ENCODE measurements at regions not wholly inside any gene's neighbourhood (a gene's known extent, or its start where the extent isn't known, plus 50 kb on each side); places are given as distances from the start of the nearest gene placed in this dataset.

DNA sequence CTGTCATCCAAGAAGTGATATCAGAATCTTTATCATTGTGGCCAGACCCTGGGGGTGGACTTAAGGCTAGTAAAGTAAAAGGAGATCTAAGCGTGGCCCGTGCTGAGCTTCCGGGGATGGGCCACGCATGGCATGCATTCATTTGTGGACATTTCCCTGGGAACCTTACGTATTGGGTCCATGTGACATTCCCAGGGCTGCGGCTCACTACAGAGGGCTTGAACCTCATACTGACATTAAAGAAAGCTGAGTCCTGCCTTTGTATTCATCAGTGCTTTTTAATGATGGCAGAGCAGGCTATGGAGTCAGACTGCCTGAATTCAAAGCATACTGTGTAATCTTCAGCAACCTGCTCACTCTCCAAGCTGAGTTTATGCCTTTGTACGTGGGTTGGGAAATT, 152.2 kb upstream of the AFDN start:
- DNase-seq (ENCODE audit: low read depth, low spot score): no peak

DNA sequence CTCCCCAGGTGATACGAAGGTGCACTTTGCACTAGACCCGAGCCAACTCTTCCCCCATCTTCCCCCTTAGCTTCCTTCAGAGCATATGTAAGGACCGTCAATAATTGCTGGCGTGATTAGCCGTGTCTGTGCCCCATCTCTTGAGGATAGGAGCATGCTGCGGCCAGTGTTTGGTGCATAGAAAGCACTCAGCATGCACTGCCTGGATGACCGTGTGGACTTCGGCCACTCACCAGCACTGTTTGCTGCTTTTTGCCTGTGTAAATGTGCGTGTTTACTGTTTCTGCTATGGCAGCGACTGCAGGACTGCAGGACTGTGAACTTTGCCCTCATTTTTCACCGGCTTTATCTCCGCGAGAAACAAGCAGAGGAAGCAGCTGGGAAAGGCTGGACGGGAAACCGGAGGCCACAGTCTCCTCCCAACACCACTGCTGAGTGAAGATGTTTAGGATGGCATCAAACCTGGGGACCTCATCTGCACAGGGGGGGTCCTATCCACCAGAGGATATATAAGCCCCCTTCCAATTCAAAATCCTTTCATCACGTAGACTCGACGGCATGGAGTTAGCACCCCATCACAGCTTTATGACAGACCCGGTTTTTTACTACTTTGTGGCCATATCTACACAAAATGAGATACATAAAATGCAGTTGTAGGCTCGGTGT, 150.6 kb upstream of the AFDN start:
- DNase-seq (ENCODE audit: low read depth, low spot score): no peak

DNA sequence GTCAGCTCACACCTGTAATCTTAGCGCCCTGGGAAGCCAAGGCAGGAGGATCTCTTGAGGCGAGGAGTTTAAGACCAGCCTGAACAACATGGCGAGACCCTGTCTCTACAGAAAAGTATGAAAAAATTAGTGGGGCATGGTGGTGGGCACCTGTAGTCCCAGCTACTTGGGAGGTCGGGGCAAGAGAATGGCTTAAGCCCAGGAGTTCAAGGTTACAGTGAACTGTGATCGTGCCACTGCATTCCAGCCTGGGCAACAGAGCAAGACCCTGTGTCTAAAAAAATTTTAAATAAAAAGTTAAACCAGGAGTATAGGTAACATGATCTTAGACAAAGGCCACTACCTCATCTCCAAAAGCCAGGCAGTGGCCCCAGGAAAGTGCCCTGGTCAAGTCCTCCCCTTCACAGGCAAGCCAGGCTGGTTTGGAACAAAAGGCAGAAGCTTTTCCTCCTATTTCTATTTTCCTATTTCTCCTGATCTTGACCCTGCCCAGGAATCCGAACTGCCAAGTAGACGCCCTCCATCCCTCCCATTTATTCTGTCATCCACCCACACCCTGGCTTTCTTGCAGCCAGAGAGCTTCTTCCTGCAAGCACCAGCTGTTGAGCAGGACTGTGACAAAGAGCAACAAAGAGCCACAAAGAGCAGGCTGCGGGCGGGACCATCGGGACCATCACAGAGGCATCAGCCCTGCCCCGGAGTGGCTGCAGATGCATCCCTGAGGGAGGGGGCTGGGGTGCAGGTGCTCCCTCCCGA, 149.9 kb upstream of the AFDN start:
- DNase-seq (ENCODE audit: low read depth, low spot score): no peak

DNA sequence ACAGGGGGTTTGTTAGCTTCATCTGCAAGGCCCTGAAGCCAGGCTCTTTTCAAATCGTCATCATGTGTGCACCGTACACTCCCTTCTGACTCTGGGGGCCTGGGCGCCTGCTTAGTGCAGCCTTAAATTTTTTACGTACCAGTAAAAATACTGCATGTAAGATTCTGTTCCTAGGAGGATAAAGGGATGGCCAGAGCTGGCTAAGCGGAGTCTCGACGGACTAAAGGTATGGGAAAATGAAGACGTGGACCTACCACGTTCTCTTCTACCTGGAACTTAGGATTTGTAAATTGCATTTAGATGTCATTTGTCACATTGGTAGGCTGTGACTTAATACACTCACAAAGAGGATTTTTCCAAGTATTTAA, 149.3 kb upstream of the AFDN start:
- no peak for DNase-seq (ENCODE audit: low read depth, low spot score)

DNA sequence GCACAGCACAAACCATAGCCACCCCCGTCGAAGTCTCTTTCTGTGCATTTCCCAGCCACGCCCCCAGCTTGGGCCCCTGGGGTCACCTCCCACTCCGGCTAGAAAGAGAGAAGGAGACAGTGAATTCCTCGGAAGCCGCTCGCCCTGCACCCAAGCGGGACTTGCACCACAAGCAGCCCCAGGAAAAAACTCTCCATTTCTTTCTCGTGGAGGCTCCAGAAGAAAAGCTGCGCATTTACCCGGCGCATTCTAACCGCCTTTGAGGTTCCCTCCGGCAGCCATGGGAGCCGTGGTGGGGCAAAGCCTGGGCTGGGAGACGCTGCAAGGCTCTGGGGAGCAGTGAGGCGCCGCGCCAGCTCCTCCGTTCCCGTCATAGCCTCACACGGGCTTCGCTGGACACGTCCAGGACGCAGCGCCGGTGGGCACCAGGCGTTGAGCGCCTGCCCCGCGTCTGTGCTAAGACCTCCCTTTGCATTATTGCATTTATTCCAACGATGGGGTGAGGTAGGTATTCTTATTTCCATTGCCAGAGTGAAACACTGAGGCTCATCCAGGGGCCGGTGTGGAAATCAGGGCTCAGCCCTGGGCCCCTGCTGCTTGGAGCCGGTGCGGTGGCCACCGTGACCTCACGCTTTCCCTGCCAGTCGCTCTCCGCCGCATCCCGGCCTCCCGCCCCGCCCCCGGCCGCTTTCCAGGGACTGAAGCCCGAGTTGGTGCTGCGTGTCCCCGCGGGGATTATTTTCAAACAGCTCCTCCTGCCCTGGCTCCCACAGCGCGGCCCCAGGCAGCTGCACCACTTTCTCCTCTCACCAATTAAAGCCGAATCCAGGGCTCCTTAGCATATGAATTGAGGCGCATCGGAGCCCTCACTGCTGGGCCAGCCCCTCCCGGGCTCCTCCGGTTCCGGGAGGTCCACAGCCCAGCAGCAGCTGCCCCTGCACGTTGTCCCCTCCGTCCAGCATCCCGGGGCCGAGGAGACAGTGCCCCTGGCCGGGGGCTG, 148.3 kb upstream of the AFDN start:
- no peak for DNase-seq (ENCODE audit: low read depth, low spot score)

DNA sequence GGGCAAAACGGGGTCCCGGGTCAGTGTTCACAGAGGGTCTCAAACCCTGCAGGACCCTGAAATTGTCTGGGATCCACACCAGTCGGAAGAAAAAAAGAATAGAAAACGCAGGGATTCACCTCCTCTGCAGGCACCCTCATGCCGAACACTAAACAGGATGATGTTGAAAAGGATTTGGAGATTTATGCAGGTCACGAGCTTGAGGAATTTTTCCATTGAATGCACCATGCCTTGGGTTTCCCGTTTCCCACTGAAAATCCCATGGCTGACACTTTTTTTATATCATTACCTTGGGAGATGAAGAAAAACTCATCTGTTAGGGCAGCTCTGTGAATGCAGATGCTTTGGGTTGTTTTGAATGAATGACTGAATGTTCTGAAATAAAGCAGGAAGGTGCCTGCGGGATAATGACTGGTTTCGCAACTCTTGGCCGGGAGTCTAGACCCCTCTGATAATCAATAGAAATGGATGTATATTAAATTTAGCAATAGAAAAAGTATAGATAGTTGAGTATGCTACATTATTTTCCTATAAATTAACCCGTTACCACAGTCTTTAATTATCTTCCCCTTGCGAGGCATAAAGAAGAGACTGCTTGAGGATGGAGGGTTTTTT, 147.5 kb upstream of the AFDN start:
- DNase-seq (ENCODE audit: low read depth, low spot score): no peak

DNA sequence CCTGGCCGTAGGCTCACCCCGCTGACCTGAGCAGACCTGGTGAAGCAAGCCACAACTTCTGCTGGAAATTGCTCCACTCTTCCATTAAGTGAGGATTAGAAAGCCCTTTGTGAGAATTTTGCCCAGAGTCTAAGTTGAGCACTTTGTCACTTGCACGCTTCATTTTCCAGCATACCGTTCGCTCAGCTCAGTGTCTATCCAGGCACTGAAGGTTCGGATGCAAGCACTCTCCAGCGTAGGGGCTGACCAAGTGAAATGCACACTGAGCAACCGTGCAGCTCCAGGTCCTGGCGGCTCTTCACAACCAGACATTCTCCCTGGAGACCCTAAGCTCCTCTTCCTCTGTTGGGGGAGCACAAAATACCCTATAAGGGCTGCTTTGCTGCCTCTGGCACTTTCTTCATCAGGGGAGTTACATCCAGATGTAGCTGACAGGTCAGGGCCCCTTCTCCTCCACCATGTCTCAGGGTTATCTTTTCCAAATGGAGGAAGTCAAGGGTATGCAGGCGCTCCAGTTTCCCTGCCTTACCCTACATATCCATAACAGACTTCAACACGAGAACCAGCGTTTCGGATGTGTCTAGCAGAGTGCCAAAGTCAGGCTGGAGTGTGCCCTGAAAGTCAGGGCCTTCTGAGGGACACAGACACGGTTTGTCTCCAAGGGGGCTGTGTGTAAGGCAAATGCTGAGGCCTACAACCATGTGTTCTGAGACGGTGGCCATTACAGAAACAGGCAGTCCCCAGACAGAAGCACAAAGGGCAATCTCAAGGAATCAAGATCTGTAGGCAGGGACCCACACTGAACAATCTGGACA, 146.7 kb upstream of the AFDN start:
- no peak for DNase-seq (ENCODE audit: low read depth, low spot score)

DNA sequence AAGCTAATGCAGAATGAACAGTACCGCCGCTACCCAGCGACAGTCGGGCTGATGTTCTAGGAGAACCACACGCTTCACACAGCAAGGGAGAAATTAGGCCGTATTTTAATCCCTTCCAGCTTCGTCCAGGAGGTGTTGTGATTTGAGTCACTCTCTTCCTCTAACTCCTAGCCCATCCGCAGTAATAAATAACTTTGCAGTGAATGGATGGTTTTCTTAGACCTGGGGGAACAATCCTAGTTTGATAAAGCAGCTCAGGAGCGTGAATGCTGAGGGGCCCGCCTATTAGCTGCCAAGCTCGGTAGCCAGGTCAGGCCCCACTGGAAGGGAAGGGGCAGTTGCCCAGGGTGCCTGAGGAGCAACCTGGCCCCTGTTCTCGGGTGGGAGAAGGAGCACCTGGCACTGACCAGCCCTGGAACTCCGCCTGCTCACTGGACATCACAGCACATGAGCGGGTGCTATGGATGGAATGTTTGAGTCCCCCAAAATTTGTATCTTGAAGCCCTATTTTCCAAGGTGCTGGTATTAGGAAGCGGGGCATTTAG, 146.0 kb upstream of the AFDN start:
- DNase-seq (ENCODE audit: low read depth, low spot score): no peak

DNA sequence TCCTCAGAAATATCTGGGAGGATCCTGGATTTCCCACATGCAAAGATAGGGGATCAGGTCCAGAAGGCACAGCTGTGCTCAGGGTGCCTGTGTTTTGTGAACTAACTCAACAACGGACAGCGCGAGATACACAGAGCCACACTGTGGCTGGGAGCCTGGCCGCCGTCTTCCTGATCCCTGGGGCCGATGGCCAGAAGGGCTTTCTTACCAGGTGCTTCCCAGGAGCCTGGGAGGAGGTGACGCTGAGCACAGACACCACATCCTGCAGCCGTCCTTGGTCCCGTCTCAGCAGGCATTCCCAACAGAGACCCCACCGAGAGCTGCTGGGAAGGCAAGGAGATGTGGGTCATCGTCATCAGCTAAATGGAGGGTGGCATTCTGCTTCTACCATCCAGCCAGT, 144.6 kb upstream of the AFDN start:
- DNase-seq (ENCODE audit: low read depth, low spot score): no peak

DNA sequence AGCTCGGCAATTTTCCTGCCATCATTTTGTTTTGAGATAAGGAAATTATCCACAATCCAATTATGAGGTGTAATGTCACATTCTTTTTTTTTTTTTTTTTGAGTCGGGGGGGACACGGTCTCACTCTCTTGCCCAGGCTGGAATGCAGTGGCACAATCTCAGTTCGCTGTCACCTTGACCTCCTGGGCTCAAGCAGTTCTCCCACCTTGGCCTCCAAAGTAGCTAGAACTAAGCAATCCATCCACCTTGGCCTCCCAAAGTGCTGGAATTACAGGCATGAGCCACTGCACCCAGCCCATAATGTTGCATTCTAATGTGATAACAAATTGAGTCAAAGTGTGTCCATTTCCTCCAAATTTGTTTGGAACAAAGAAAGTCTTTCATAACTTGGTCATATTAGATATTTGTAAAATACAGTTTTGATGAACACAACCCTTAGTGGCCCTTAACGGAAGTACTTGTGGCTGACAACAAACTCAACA, 144.1 kb upstream of the AFDN start:
- DNase-seq (ENCODE audit: low read depth, low spot score): no peak

DNA sequence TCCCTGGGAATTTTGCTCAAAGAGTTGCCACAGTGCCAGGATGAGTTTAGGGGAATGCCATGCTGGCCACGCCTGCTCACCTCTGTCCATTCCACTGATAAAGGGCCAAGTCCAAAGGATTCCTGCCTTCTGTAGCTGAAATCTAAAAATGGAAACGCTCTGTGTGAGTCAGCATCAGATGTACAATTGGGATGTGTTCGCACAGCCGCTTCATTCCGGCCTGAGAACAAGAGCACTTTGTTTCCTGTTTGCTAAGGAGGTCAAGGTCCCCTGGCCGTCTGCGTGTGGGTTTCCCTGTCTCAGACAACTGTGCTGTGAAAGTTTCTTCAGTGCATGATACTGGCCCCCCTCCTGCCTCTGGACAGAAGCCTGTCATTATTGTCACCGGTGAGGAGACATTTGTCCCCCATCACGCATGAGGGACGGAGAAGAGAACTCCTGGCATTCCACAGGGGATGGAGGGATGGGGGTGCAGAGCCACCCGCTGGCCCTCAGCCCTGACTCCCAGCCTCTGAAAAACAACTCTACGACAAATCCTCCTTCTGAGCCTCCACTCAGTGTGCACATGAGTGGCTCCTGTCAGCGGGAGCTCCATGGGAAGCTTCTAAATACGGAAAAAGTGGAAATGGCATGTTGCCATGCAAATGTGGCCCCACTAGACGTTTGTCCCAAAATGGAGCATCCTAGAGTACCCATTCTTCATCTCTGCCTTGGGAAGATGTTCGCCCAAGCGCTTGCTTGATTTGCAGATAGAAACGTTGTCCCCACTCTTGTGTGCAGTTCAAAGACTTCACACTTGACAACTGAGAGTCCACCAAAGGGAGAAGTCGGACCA, 143.5 kb upstream of the AFDN start:
- DNase-seq (ENCODE audit: low read depth, low spot score): no peak

DNA sequence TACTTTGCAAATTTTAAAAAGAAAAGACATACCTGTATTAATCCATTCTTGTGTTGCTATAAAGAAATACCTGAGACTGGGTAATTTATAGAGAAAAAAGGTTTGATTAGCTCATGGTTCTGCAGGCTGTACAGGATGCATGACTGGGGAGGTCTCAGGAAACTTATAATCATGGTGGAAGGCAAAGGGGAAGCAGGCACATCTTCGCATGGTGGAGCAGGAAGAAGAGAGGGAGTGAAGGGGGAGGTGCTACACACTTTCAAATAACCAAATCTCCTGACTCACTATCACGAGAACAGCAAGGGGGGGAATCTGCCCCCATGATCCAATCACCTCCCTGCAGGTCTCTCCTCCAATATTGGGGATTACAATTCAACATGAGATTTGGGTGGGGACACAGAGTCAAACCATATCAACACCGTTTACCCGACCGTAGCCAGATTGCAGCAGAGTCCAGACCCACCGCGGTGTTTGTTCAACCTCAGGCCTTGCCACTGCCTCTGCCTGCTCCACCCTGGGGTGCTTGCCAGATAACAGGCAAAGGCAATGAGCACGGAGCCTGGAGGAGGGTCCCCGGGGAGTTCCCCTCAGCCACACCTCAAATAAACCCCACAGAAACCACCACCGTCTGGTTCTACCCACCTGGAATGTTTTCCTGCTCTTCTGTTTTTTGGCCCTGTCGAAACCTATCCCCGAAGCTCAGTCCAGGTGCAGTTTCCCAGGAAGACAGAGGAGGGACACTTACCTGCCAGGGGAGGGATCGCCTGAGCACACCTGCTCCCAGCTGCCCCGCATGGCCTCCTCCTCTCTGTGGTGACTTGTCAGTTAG, 142.2 kb upstream of the AFDN start:
- no peak for DNase-seq (ENCODE audit: low read depth, low spot score)

DNA sequence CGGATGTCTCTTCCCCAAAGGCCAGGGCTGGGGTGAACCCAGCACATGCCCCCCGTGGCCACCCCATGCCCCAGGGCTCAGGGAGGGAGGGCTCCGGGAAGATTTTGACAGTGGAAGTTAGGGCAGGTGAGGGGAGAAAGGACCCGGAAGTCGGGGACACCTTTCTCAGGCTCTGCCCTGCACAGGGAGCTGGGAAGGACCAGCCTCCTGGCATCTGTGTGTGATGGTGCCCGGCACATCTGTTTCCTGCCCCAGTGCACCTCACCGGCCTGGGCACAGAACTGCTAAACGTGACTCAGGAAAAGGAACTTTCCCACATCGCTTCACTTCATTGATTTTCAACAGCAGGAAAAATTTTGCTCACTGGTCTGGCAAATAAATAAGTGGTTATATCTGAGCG, 141.1 kb upstream of the AFDN start:
- DNase-seq (ENCODE audit: low read depth, low spot score): no peak

DNA sequence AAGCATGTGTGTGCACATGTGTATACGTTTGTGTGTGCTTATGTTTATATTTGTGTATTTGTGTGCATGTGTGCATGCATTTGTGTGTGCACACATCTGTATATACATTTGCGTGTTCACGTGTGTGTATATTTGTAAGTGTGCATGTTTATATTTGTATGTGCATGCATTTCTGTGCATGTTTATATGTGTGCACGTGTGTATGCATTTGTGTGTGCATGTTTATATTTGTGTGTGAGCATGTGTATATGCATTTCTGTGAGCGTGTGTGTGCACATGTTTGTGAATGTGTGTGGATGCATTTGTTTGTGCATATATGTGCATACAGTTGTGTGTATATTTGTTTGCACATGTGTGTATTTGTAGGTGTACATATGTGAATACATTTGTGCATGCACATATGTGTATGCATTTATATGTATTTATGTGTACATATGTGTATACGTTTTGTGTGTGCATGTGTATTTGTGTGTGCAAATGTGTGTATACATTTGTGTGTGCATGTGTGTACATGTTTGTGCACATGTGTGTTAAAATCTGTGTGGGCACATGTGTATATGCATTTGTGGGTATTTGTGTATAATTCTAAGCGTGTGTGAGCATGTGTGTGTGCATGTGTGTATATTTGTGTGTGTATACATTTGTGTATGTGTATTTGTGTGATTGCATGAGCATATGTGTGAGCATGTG, 140.4 kb upstream of the AFDN start:
- DNase-seq (ENCODE audit: low read depth, low spot score): no peak

DNA sequence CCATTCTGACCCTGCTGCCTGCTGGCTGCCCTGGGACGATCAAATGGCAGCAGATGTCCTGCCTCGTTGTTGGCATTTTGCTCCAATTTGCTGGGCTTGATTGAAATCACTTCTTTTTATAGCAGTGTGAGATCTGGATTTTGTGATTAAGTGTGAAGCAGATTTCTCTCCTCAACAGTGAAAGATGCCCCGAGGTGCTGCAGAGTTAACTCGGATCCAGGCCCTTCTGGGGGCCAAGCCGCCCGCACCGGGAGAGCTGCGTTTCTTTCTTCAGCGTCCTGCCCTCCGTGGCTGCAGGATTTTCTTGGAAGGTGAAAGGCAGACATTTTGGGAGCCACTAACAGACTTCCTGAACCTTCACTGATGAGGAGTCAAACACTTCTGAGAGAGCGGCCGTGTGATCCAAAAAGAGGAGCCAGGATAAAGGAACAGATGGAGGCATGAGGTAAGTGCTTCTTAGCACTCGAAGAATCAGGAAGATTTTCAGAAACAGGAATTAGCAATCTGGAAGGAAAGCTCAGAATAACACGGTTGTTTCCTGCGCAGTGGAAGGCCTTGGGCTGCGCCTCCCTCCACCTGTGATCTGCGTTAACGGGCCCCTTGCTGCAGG, 139.5 kb upstream of the AFDN start:
- no peak for DNase-seq (ENCODE audit: low read depth, low spot score)

DNA sequence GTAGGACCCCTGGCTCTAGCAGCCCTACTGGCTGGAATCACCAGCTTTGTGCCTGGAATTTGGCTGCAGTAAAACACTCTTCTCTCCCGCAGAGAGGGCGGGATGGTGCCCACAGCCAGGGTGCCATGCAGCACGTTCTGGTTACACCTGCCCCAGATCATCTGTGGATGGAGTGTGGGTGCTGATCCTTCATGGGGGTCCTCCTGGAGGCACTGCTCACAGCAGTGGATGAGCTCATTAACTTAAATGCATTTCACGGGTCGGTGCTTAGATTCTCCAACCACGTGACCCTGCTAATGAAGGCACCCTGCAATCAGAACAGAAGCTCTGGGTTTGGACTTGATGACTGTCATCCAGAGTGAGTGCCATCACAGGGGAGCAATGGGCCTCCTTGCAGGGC, 138.6 kb upstream of the AFDN start:
- no peak for DNase-seq (ENCODE audit: low read depth, low spot score)

DNA sequence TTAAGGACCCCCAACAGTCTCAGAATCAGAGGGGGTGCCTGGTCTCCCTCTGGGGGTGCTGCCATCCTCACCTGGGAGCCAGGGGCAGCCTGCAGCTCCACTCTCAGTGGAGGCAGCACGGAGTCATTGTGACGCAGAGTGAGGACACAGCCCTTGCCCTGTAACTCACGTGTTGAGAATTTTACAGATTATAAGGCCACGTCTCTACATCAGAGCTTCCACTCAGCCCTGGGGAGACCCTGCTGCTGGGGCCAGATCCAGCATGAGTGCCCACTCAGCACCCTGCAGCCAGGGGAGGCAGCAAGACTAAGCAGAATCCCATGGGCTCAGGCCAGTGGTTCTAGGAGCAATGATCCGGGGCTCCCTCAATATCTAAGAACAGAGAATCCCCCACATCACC, 137.4 kb upstream of the AFDN start:
- no peak for DNase-seq (ENCODE audit: low read depth, low spot score)

DNA sequence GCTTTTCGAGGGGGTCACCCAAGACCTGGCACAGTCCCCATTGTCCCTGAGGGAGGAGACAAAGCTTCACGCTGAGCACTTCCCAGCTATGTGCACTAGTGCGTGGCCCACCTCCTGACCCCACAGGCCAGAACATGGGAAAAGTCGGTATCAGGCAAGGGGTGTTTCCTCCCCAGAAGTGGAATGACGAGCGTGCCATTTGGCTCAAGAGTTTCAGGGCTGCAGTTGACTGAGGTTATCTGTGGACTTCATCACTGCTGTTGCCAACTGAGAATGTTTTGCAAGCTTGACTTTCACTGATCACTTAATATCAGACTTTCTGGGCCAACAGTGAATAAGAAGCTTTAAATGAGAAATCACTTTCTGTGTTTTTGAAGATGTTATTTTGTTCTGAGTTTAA, 137.0 kb upstream of the AFDN start:
- DNase-seq (ENCODE audit: low read depth, low spot score): no peak
